ENCODE measurements at regions not wholly inside any gene's neighbourhood (a gene's known extent, or its start where the extent isn't known, plus 50 kb on each side); places are given as distances from the start of the nearest gene placed in this dataset.

DNA sequence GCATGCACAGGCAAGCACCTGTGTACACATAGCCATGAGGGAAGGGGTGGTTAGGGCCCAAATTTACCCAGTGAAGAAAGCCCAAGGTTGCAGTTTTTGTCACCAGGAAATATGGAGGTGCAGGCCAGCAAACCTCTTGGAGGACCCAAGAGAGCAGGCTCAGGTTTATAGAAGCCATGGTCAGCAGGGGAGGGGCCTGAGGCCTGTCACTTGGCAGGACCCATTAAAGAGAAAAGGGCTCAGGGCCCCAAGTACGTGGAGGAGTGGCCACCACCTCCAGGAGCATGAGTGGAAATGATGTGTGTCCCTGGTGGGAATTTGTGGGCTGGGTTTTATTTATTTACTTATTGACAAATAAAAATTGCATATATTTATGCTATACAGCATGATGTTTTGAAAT is 192.9 kb downstream of the HAUS1 start:
- DNase-seq, result no peak

- no peak for DNase-seq
Observed at GRCh38 chr18:46297621-46298020, 193.4 kb downstream of the HAUS1 start.

- DNase-seq, result no peak
Observed at GRCh38 chr18:46298511-46298910, 194.3 kb downstream of the HAUS1 start.

GRCh38 chr18:46299465-46300008 is 195.4 kb downstream of the HAUS1 start:
- DNase-seq, result no peak

DNA sequence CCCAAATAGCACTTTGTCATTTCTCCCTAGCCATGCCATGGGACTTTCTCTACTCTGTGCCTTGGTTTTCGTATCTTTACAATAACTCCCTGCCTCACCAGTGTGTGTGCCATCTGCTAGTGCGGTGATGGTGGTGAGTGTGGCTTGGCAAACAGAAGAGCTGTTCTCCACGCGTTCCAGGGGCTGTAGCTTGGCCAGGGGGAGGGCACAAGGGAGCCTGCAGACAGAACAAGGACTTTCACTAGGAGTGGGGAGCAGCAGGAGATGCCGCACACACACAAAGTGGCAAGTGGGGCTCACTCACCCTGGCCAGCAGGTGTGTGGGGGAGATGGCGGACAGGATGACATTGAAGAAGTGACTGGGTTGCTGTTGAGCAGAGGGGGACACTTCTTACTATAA is 196.9 kb downstream of the HAUS1 start:
- DNase-seq, result no peak

- DNase-seq, result no peak
Observed at GRCh38 chr18:46301571-46301970, 197.4 kb downstream of the HAUS1 start.

DNA sequence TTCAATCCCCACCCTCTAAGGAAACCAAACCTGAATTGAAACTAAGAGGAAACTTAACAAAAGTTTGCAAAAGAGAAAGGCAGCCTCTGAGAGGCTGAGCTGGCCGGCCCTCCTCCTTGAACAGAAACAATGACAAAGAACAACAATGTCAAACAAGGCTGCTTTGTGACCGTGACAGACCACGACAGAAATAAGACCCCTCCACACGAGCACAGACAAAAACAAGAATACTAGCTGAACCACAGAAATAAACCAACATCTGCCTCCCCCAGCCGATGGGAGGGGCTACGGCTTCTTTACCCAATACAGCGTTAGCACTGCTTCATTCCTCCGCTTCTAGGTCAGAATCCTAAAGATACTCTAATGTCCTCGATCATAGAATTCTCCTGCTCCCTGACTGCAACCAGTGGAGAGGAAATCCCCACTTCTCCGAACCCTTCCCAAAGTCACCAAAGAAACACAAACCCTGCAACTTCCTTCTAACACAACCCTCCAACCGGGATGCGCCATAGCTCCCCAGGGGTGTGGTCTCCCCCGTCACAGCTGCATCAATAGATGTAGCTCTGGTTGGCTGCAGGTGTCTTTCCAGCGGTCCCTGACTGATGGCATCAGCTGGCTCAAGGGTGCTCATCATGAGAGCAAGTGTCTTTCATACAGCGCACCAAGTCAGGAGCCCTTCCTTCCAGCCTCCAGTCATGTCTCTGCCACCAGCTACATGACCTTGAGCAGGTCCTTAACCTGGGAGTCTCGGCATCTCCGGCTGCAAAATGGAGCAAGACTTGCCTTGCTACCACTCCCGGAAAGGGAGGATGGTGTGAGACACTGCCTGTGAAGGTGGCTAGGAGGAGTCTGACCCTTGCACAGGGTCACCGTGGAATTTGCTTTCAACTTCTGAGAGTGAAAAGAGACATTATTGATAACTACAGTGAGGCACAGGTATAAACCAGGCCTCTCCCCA is 198.6 kb downstream of the HAUS1 start:
- DNase-seq, result no peak

DNA sequence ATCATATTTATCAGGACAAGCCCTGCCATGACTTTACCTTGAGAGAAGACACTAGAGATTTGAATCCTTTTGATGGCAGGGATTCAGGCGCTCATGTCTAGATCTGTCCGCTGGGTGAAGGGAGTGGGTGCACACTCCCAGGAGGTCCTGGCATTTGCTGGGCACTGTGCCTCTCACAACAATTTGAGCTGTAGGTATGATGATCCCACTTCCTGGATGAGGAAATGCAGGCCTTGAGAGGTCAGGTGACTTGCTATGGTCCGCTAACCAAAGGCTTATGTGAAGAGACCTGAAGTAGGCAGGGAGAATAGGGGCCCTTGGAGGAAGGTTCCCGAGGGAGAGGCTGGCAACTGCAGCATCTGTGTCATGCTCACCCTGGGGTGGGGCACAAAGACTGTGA is 206.1 kb downstream of the HAUS1 start:
- no peak for DNase-seq

- DNase-seq, result no peak
Observed at GRCh38 chr18:46310675-46311345, 206.6 kb downstream of the HAUS1 start.

GRCh38 chr18:46311491-46311890 is 207.3 kb downstream of the HAUS1 start:
- DNase-seq, result no peak

DNA sequence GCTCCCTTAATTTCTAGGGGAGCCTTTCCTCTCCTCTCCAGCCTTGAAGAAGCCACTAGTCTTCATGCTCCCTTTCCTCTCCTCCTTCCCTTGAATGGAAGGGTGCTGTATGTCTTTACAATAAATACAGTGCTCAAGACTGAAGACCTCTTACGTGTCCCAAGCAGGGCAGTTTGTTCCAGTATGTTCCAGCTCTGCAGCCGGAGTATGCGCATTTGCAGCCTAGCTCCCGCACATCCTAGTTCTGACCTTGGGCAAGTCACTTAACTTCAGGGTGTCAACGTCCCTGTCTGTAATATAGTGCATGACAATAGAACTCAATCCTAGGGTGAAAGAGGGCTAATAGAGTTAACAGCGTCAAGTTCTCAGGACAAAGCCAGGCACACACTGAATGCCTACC is 208.0 kb downstream of the HAUS1 start:
- no peak for DNase-seq

- DNase-seq, result no peak
Observed at GRCh38 chr18:46313521-46313920, 209.3 kb downstream of the HAUS1 start.

DNA sequence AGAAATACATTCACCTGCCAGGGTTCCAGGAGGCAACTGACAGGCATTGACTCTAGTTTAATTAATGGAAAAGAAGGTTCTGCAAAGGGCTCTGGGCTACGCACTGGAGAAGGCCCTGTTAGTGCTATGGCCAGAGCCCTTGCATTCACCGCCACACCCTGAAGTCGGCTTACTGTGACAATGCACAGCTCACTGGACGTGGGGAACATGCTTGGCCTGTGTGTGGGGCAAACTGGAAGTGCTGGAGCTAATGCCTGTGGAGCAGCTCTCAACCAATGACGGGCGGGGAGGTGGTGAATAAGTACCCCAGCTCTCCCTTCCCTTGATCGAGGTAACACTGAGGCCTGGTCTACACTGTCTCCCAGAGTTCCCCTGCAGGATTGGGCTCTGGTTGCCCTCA is 209.8 kb downstream of the HAUS1 start:
- DNase-seq, result no peak

GRCh38 chr18:46315161-46315560 is 211.0 kb downstream of the HAUS1 start:
- DNase-seq, result no peak

- DNase-seq, result no peak
Observed at GRCh38 chr18:46318356-46318755, 214.2 kb downstream of the HAUS1 start.

GRCh38 chr18:46319783-46320182 is 215.6 kb downstream of the HAUS1 start:
- DNase-seq, result no peak

GRCh38 chr18:46320297-46320696 is 216.1 kb downstream of the HAUS1 start:
- DNase-seq, result no peak

DNA sequence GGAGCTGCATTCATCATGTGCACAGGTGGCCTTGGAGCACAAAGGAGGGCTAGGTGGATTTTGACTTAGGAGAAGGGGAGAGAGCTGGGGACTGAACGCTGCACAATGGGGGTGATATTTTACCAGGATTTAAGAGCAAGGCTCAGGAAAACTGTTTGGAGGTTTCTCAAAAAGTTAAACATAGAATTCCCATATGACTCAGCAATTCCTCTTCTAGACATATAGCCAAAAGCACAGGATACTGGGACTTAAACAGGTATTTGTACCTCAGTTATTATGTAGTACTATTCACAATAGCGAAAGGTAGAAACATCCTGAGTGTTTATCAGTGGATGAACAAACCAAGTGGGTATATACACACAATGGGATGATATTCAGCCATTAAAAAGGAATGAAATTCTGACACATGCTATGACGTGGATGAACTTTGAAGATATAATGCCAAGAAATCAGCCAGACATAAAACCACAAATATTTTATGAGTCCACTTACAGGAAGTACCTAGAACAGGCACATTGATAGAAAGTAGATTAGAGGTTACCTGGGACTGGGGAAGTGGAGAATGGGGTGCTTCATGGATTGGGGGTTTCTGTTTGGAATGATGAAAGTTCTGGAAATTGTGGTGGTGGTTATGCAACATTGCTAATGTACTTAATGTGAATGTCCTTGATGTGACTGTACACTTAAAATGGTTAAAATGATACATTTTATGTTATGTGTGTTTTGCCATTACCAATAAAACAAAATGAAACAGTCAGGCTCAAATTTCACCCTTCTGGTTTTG is 216.9 kb downstream of the HAUS1 start:
- no peak for DNase-seq

DNA sequence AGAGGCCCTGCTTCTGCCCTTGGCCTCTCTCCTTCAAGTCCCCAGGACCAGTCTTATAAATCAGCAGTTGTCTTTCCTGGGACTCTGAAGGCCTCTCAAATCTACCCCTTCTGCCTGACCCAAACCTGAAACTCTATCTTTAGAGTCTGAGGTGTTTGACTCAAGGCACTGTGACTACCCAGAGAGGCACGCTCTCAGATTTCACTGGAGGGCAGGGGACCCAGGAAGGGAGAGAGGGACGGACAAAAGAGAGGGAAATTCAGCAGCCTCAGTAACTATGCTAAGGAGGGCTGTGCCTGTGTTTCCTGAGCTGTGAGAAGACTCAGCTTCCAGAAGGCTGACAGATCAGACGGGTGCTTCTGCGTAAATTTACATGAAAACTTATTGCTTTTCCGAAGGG is 217.8 kb downstream of the HAUS1 start:
- no peak for DNase-seq

GRCh38 chr18:46322411-46322891 is 218.3 kb downstream of the HAUS1 start:
- no peak for DNase-seq

DNA sequence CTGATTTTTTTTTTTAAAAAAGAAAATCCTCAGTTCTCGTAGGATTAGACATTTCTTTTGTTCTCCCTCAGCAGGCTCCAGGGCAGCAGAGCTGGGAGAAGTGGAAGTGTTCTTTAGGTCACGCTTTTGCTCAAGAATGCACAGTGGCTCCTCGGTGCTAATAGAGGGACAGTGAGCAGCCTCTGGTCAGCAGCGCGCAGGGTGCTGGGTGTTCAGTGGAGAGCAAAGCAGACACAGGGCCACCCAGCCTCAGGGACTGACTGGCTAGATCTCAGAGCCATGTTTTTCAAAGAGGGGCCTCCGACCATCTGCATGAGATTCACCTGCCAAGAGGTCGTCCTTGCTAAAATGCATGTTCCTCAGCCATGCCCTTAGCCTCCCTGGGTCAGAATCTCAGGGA is 218.8 kb downstream of the HAUS1 start:
- no peak for DNase-seq

DNA sequence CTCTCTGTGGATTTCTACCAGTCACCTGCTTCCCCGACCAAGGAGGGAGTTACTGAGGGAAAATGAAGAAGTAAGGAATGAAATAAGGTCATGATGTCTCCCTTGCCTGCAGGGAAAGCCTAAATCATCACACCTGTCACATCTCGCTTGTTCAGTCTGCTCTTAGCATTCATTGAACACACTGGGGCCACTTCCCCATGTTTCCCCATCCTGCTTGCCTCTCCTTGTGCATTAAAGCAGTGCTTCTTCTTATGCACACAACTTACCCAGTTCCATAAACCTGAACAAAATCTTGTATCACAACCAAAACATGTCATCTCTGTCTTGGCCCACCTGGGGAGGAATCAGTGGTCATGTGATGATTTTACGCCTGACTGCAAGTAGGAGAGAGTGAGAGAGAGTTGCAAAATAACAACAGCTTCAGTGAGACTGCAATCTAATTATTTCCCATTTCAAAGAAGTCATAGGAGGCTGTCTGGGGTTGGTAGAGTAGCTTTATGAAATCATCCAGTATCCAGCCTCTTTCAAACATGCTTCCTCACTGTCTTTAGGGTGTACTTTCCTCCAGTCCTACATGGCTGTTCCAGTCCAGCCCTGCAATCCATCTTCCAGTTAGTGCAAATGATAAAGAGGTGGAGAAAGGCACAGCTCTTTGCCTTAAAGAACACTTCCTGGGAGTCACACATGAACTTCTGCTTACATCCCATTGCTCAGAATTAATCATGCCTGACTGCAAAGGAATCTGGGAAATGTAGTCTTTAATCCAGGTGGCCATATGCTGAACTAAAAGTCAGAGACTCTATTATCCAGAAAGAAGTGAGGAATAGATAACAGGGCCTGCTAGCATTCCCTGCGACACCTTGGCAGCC is 220.1 kb downstream of the HAUS1 start:
- DNase-seq, result no peak
